ENCODE measurements at regions not wholly inside any gene's neighbourhood (a gene's known extent, or its start where the extent isn't known, plus 50 kb on each side); places are given as distances from the start of the nearest gene placed in this dataset.

- DNase-seq (ENCODE audit: low read depth): no peak
Measured at GRCh38 chr5:36355516-36355915, 53.8 kb upstream of the RANBP3L start.

- DNase-seq (ENCODE audit: low read depth): no peak
Measured at GRCh38 chr5:36356915-36357314, 55.2 kb upstream of the RANBP3L start.

GRCh38 chr5:36357391-36357975 lies 55.8 kb upstream of the RANBP3L start:
- DNase-seq (ENCODE audit: low read depth): peak; percentile 70

- DNase-seq (ENCODE audit: low read depth): no peak
Measured at GRCh38 chr5:36359267-36359666, 57.6 kb upstream of the RANBP3L start.

GRCh38 chr5:36360307-36360706 lies 58.6 kb upstream of the RANBP3L start:
- DNase-seq (ENCODE audit: low read depth): no peak

GRCh38 chr5:36363101-36363500 lies 61.4 kb upstream of the RANBP3L start:
- no peak for DNase-seq (ENCODE audit: low read depth)

GRCh38 chr5:36363744-36364143 lies 62.0 kb upstream of the RANBP3L start:
- DNase-seq (ENCODE audit: low read depth): no peak

- DNase-seq (ENCODE audit: low read depth): no peak
Measured at GRCh38 chr5:36364473-36364872, 62.8 kb upstream of the RANBP3L start.

- DNase-seq (ENCODE audit: low read depth): no peak
Measured at GRCh38 chr5:36365896-36366295, 64.2 kb upstream of the RANBP3L start.

GRCh38 chr5:36366883-36367282 lies 65.2 kb upstream of the RANBP3L start:
- no peak for DNase-seq (ENCODE audit: low read depth)

GRCh38 chr5:36367524-36367923 lies 65.8 kb upstream of the RANBP3L start:
- DNase-seq (ENCODE audit: low read depth): no peak

- DNase-seq (ENCODE audit: low read depth): no peak
Measured at GRCh38 chr5:36369219-36369690, 67.6 kb upstream of the RANBP3L start.

GRCh38 chr5:36370073-36370472 lies 68.4 kb upstream of the RANBP3L start:
- DNase-seq (ENCODE audit: low read depth): no peak

GRCh38 chr5:36371366-36371765 lies 69.7 kb upstream of the RANBP3L start:
- no peak for DNase-seq (ENCODE audit: low read depth)

- DNase-seq (ENCODE audit: low read depth): no peak
Measured at GRCh38 chr5:36373527-36374086, 71.9 kb upstream of the RANBP3L start.

- DNase-seq (ENCODE audit: low read depth): no peak
Measured at GRCh38 chr5:36374266-36374862, 72.7 kb upstream of the RANBP3L start.

GRCh38 chr5:36377192-36377591 lies 75.5 kb upstream of the RANBP3L start:
- DNase-seq (ENCODE audit: low read depth): no peak

GRCh38 chr5:36378551-36378950 lies 76.8 kb upstream of the RANBP3L start:
- DNase-seq (ENCODE audit: low read depth): no peak

- DNase-seq (ENCODE audit: low read depth): no peak
Measured at GRCh38 chr5:36382890-36383289, 81.2 kb upstream of the RANBP3L start.

GRCh38 chr5:36383942-36384341 lies 82.2 kb upstream of the RANBP3L start:
- DNase-seq (ENCODE audit: low read depth): no peak

GRCh38 chr5:36384845-36385244 lies 83.1 kb upstream of the RANBP3L start:
- DNase-seq (ENCODE audit: low read depth): no peak

GRCh38 chr5:36385495-36385894 lies 83.8 kb upstream of the RANBP3L start:
- no peak for DNase-seq (ENCODE audit: low read depth)

GRCh38 chr5:36388288-36388687 lies 86.6 kb upstream of the RANBP3L start:
- DNase-seq (ENCODE audit: low read depth): no peak

GRCh38 chr5:36389245-36389644 lies 87.5 kb upstream of the RANBP3L start:
- no peak for DNase-seq (ENCODE audit: low read depth)

Measured in non-pigmented ciliary epithelial cell (primary cell).